IPS-15b (cell line): ENCODE measurements at regions not wholly inside any gene's neighbourhood (a gene's known extent, or its start where the extent isn't known, plus 50 kb on each side); places are given as distances from the start of the nearest gene placed in this dataset.

Experiments used
- H3K27me3 ChIP-seq: one replicate; pipeline ENCODE4 v1.6.1; 2013; ENCODE audit warnings: low read length; ENCODE audit not compliant: control insufficient read depth, insufficient read depth
- H3K36me3 ChIP-seq: one replicate; pipeline ENCODE4 v1.6.1; 2013; ENCODE audit warnings: low read length; ENCODE audit not compliant: control insufficient read depth, insufficient read depth
- H3K4me1 ChIP-seq: one replicate; pipeline ENCODE4 v1.6.1; 2013; ENCODE audit warnings: mild to moderate bottlenecking, low read length; ENCODE audit not compliant: control insufficient read depth, insufficient read depth
- H3K4me3 ChIP-seq: one replicate; pipeline ENCODE4 v1.5.1; 2013; ENCODE audit warnings: low read depth, low read length
- H3K9ac ChIP-seq: one replicate; pipeline ENCODE4 v1.6.1; 2013; ENCODE audit warnings: low read depth, mild to moderate bottlenecking, low read length
- H3K9me3 ChIP-seq: one replicate; pipeline ENCODE4 v1.6.1; 2013; ENCODE audit warnings: mild to moderate bottlenecking, low read length; ENCODE audit not compliant: control insufficient read depth, insufficient read depth

- no peaks in the 10 kb centered on the region for H3K4me1 ChIP-seq
- H3K27me3 ChIP-seq = no peaks in the 10 kb centered on the region
- no peak overlapping the region for H3K4me3 ChIP-seq
- H3K9ac ChIP-seq = no peak overlapping the region
- no peaks in the 10 kb centered on the region for H3K9me3 ChIP-seq
- H3K36me3 ChIP-seq = no peaks in the 10 kb centered on the region
Measured at GRCh38 chr21:16522548-16522947, 792.8 kb downstream of the USP25 start.

- H3K27me3 ChIP-seq = no peaks in the 10 kb centered on the region
- H3K4me1 ChIP-seq = no peaks in the 10 kb centered on the region
- H3K9me3 ChIP-seq = no peaks in the 10 kb centered on the region
- no peak overlapping the region for H3K4me3 ChIP-seq
- no peaks in the 10 kb centered on the region for H3K36me3 ChIP-seq
- H3K9ac ChIP-seq = no peak overlapping the region
Measured at GRCh38 chr21:16530656-16531055, 800.9 kb downstream of the USP25 start.

GRCh38 chr21:16532840-16533239 is 803.1 kb downstream of the USP25 start:
- H3K4me1 ChIP-seq = no peaks in the 10 kb centered on the region
- no peaks in the 10 kb centered on the region for H3K9me3 ChIP-seq
- no peaks in the 10 kb centered on the region for H3K36me3 ChIP-seq
- no peak overlapping the region for H3K4me3 ChIP-seq
- H3K27me3 ChIP-seq = no peaks in the 10 kb centered on the region
- H3K9ac ChIP-seq = no peak overlapping the region

GRCh38 chr21:16533692-16534407 is 804.1 kb downstream of the USP25 start:
- Histone ChIP-seq H3K9me3 (no peaks in the 10 kb centered on the region), H3K4me3 (no peak overlapping the region), H3K4me1 (no peaks in the 10 kb centered on the region), H3K36me3 (no peaks in the 10 kb centered on the region), H3K9ac (no peak overlapping the region), H3K27me3 (no peaks in the 10 kb centered on the region)

GRCh38 chr21:16534408-16535101 is 804.8 kb downstream of the USP25 start:
- Histone ChIP-seq H3K36me3 (no peaks in the 10 kb centered on the region), H3K9me3 (no peaks in the 10 kb centered on the region), H3K9ac (no peak overlapping the region), H3K27me3 (no peaks in the 10 kb centered on the region), H3K4me1 (no peaks in the 10 kb centered on the region), H3K4me3 (no peak overlapping the region)

GRCh38 chr21:16535102-16535422 is 805.3 kb downstream of the USP25 start:
- Histone ChIP-seq H3K9ac (no peak overlapping the region), H3K36me3 (no peaks in the 10 kb centered on the region), H3K9me3 (no peaks in the 10 kb centered on the region), H3K27me3 (no peaks in the 10 kb centered on the region), H3K4me1 (no peaks in the 10 kb centered on the region), H3K4me3 (no peak overlapping the region)

- Histone ChIP-seq H3K4me3 (no peak overlapping the region), H3K9me3 (no peaks in the 10 kb centered on the region), H3K4me1 (no peaks in the 10 kb centered on the region), H3K27me3 (no peaks in the 10 kb centered on the region), H3K9ac (no peak overlapping the region), H3K36me3 (no peaks in the 10 kb centered on the region)
Measured at GRCh38 chr21:16535626-16536025, 805.8 kb downstream of the USP25 start.

- Histone ChIP-seq H3K4me3 (no peak overlapping the region), H3K9ac (no peak overlapping the region)
Measured at GRCh38 chr21:16536140-16536539, 806.4 kb downstream of the USP25 start.

GRCh38 chr21:16536643-16537434 is 807.1 kb downstream of the USP25 start:
- no peaks in the 10 kb centered on the region for H3K9me3 ChIP-seq
- no peaks in the 10 kb centered on the region for H3K36me3 ChIP-seq
- no peak overlapping the region for H3K9ac ChIP-seq
- H3K4me3 ChIP-seq = no peak overlapping the region
- no peaks in the 10 kb centered on the region for H3K4me1 ChIP-seq
- H3K27me3 ChIP-seq = no peaks in the 10 kb centered on the region

More at GRCh38 chr21:16536140-16536539, 806.4 kb downstream of the USP25 start:
- Histone ChIP-seq H3K36me3 (no peaks in the 10 kb centered on the region), H3K9me3 (no peaks in the 10 kb centered on the region), H3K27me3 (no peaks in the 10 kb centered on the region), H3K4me1 (no peaks in the 10 kb centered on the region)

- no peaks in the 10 kb centered on the region for H3K9me3 ChIP-seq
- no peak overlapping the region for H3K4me3 ChIP-seq
- H3K27me3 ChIP-seq = no peaks in the 10 kb centered on the region
Measured at GRCh38 chr21:16537501-16537900, 807.7 kb downstream of the USP25 start.

GRCh38 chr21:16538405-16538804 is 808.6 kb downstream of the USP25 start:
- Histone ChIP-seq H3K9me3 (no peaks in the 10 kb centered on the region), H3K27me3 (no peaks in the 10 kb centered on the region), H3K4me1 (no peaks in the 10 kb centered on the region), H3K9ac (no peak overlapping the region), H3K4me3 (no peak overlapping the region), H3K36me3 (no peaks in the 10 kb centered on the region)

More at GRCh38 chr21:16537501-16537900, 807.7 kb downstream of the USP25 start:
- H3K4me1 ChIP-seq = no peaks in the 10 kb centered on the region
- H3K9ac ChIP-seq = no peak overlapping the region
- H3K36me3 ChIP-seq = no peaks in the 10 kb centered on the region
